LNCAP (cell line): ENCODE measurements at regions not wholly inside any gene's neighbourhood (a gene's known extent, or its start where the extent isn't known, plus 50 kb on each side); places are given as distances from the start of the nearest gene placed in this dataset.

Source experiments
- TF ChIP-seq, protein P1 (sequence below): fragments of 450-650 bp; IDR thresholded peaks from 2 replicates; pipeline ENCODE4 v1.5.1; 2017; ENCODE audit warnings: mild to moderate bottlenecking

DNA sequence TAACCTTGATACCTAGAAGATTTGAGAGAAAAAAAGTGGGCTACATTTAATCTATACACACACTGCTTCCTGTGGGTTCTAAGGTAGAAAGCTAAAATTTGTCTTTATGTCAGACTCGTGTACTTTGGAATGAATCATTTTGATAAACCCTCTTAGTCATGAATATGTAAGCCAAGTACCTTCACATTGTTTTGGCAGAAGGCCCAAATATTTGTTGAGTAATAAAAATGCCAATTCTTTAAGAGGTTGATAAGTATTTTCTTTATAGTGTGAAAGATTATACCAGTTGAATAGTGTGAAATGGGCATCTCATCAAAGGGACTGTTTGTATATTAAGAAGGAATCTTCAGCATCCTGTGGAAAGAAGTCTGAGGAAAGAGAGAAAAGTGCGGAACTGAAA, 1464.7 kb upstream of the ZEB2 start:
- TF ChIP-seq, protein P1, sequence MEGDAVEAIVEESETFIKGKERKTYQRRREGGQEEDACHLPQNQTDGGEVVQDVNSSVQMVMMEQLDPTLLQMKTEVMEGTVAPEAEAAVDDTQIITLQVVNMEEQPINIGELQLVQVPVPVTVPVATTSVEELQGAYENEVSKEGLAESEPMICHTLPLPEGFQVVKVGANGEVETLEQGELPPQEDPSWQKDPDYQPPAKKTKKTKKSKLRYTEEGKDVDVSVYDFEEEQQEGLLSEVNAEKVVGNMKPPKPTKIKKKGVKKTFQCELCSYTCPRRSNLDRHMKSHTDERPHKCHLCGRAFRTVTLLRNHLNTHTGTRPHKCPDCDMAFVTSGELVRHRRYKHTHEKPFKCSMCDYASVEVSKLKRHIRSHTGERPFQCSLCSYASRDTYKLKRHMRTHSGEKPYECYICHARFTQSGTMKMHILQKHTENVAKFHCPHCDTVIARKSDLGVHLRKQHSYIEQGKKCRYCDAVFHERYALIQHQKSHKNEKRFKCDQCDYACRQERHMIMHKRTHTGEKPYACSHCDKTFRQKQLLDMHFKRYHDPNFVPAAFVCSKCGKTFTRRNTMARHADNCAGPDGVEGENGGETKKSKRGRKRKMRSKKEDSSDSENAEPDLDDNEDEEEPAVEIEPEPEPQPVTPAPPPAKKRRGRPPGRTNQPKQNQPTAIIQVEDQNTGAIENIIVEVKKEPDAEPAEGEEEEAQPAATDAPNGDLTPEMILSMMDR: no peak

DNA sequence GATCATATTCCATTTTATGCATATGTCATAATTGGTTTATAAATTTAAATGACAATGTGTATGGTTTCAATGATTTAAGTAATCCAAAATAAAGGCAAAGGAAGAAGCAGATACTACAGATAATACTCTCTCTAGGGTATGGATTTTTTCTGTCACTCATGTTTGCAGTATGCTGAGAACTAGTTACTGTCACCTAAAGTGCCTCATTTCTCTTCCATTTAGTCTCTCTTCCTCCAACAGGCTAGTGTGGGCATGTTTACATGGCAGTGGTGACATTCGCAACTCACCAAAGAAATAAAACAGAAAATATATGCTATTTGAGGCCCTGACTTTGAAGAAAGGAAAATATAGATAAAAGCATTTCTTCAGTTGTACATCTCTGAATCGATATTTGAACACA, 1460.4 kb upstream of the ZEB2 start:
- TF ChIP-seq, protein P1: no peak

DNA sequence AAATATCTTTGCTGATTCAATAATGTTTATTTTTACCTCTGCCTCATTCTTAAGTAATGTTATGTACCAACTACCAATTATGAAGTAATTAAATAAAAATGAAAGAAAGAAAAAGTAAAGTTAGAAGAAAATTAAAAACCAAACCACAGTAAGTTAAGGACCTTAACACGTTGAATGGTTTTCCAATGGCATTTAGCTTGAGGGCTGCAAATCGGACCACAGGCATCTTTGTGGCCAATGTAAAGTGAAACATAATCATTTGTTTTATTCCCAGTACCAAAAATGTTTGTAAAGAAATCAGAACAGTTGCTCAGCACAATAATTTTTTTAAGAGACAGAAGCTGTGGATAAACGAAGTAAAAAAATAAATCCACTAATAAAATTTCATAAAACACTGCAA, 1455.5 kb upstream of the ZEB2 start:
- TF ChIP-seq, protein P1: no peak

DNA sequence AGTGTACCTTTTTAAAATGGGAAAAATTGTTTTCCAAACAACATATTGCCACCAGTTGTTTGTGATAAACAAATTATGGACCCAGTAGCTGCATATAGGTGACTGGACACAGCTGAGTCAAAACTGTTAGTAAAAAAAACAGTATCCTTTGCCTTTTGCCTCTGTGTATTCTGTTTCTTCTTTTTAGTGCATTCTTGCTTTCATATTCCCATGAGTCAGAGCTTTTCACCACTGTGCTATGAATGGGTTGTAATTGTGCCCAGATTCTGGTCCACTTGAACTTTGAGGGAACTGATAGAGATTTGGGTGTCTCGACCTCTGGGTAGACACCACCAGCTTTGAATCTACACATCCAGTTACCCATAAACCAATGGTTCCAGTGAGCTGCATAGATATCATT, 1441.9 kb upstream of the ZEB2 start:
- TF ChIP-seq, protein P1: no peak

DNA sequence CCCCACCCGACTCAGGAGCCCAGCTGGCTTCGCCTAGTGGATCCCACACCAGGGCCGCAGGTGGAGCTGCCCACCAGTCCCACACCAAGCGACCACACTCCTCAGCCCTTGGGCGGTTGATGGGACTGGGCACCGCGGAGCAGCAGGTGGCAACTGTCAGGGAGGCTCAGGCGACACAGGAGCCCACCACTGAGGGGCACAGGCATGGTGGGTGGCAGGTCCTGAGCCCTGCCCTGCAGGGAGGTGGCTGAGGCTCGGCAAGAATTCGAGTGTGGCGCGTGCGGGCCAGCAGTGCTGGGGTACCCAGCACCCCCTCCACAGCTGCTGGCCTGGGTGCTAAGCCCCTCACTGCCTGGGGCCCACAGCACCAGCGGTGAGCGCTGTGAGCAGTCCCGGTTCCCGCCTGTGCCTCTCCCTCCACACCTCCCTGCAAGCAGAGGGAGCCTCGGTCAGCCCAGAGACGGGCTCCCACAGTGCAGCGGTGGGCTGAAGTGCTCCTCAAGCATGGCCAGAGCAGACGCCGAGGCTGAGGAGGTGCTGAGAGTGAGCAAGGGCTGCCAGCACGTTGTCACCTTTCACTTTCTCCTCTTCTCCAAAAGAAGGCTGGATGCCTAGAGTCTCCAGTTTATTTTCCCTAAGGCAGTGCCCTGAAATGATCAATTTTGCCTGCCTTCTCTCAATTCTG, 1440.7 kb upstream of the ZEB2 start:
- TF ChIP-seq, protein P1: no peak

DNA sequence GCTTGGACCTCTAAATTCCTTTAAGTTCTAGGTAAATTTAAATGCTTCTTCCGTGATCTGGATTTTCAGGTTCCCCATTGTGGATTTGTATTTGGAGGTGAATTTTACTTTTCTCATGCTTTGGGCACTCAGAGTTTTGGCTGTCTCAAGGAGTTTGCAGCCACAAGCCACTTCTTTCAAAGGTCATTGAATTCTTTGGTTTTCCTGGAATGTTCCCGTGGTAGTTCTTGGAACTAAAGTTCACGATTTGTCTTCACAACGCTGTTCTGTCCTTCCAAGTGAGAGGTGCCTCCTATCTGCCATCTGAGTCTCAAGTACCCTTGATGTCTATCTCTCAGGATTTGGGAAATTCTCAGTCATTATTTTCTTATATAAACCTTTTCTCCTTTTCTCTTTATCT, 1438.7 kb upstream of the ZEB2 start:
- TF ChIP-seq, protein P1: no peak

DNA sequence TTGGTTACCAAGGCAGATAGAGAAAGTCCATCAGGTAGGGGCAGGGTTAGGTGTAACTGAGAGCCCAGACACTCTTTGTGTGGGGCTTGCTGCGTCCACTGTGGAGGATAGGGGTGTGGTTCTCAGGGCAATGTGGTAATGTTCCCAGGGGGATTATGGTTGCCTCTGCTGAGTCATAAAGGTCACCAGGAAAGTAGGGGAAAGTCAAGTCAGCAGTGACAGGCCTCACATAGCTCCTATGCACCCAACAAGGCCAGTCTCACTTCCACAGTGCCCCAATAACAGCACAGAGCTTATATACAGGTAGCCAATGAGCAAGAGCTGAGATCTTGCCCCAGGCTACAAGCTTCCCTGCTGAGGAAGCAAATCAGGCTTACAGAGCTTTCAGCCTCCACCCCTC, 1438.0 kb upstream of the ZEB2 start:
- TF ChIP-seq, protein P1: no peak

DNA sequence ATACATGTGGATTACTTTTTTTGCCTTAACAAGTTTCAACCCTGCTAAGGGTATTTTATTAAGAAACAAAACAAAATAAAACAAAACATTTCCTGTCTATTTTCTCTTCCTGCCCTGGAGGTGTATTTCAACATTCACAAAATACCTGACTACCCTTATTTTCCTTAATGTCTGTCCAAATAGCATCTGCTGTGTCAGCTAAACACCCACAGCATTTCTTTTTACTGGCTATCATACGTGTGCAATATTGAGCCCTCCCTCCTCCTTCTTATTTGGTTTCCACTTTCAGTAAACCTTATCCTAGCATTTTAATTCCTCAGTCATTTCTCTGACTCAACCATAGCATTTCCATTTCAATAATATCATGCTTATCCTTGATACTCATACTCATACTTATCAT, 1420.0 kb upstream of the ZEB2 start:
- TF ChIP-seq, protein P1: no peak
